Adrenal gland (tissue), 5 donors: ENCODE measurements at regions not wholly inside any gene's neighbourhood (a gene's known extent, or its start where the extent isn't known, plus 50 kb on each side); places are given as distances from the start of the nearest gene placed in this dataset.

Experiments
- CTCF ChIP-seq, 6 experiments: fragments of 450-650 bp in 4 of 6; fragments of 200-600 bp in 2 of 6; sonication (generic) in 1 of 6; IDR thresholded peaks; 1 replicate in 5 of 6; 2 replicates in 1 of 6; pipeline versions ENCODE4 v1.5.1 to v1.8.0; 2016 to 2021; ENCODE audit warnings: antibody characterized with exemption in 6 of 6, mild to moderate bottlenecking in 2 of 6, moderate library complexity in 1 of 6
- POLR2A ChIP-seq, 2 donors: fragments of 450-650 bp; IDR thresholded peaks; one replicate each; pipeline ENCODE4 v1.6.1; 2017; ENCODE audit warnings: antibody characterized with exemption in 2 of 2, mild to moderate bottlenecking in 2 of 2, moderate library complexity in 1 of 2
- donor health status: DM: no; HTN: no; CAD: no.

GRCh38 chr5:109611061-109611460, 78.7 kb upstream of the MAN2A1 start:
- no peak for TF ChIP-seq CTCF (IDR thresholded peaks at IDR 0.05)
- TF ChIP-seq POLR2A (IDR thresholded peaks at IDR 0.05): no peak
